ENCODE measurements at regions not wholly inside any gene's neighbourhood (a gene's known extent, or its start where the extent isn't known, plus 50 kb on each side); places are given as distances from the start of the nearest gene placed in this dataset.
"Not testable (repeated sequence)": the region's sequence is repeated elsewhere in the genome, so short reads cannot be mapped to it uniquely, and the experiment has no call there.

DNA sequence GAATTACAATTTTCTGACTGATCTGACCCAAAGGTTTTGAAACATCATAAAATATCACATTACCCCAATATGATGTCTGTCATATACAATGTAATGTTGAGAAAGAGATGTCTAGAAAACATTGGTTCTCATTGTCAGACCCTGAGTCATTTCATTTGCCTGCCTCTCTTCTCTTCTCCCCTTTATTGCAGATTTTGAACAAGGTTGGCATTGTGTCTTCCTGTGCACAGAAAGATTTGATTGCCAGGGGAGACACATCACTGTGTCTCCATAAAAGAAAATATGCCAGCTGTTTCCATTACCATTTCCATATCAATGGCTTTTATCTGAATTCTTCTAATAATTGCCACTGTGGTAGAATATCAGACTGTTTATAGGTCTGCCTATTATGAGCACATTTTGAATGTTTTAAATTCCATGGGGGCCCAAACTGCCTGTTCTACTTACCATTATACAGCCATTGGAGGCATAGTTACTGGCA, 65.6 kb downstream of the IFI44 start:
- DNase-seq, result no peak

- DNase-seq, result no peak
These were observed 66.6 kb downstream of the IFI44 start for GRCh38 chr1:78716186-78716585.

DNA sequence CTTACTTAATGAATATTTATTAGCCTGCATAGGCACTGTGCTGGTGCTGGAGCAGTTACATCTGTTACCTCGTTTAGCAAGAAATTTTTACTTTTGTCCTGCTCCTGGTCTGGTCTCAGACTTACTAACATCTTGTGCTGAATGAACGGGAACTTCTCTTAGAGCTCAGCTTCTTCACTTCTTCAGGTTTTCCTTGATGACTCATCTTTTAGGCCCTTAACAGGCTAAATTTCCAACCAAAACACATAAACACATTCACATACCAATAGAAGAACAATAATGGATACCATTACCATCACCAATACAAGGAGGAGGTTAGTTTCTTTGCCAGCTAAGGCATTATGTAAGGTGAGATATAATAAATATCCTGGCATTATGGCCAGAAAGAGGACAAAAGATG, 68.9 kb downstream of the IFI44 start:
- DNase-seq, result no peak

DNA sequence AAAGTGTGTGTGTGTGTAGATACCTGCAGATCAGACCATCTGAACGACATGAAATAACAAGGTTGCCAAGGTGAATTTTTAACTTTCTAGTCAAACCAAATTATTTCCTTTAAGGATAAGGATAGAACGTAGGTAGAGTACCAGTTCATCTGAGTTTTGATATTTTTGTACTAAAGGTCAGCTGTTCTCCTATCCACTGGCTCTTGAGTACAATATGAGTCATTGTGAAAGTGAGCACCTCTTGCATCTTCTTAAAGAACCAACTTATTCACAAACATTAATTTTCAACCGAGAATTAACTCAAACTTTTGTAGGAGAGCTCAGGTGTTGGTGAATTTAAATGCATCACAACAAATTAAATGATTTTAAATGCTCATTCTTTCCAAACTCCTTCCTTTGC, 71.5 kb downstream of the IFI44 start:
- no peak for DNase-seq

- DNase-seq, result no peak
These were observed 72.5 kb downstream of the IFI44 start for GRCh38 chr1:78722105-78722504.

- no peak for DNase-seq
These were observed 72.9 kb downstream of the IFI44 start for GRCh38 chr1:78722521-78722920.

- no peak for DNase-seq
These were observed 73.3 kb downstream of the IFI44 start for GRCh38 chr1:78722947-78723346.

GRCh38 chr1:78726686-78727085, 77.1 kb downstream of the IFI44 start:
- DNase-seq, result no peak

GRCh38 chr1:78728359-78728758, 78.7 kb downstream of the IFI44 start:
- no peak for DNase-seq

GRCh38 chr1:78730054-78730453, 80.4 kb downstream of the IFI44 start:
- DNase-seq, result no peak

- no peak for DNase-seq
These were observed 82.0 kb downstream of the IFI44 start for GRCh38 chr1:78731674-78732073.

- DNase-seq, result no peak
These were observed 87.6 kb downstream of the IFI44 start for GRCh38 chr1:78737241-78737640.

DNA sequence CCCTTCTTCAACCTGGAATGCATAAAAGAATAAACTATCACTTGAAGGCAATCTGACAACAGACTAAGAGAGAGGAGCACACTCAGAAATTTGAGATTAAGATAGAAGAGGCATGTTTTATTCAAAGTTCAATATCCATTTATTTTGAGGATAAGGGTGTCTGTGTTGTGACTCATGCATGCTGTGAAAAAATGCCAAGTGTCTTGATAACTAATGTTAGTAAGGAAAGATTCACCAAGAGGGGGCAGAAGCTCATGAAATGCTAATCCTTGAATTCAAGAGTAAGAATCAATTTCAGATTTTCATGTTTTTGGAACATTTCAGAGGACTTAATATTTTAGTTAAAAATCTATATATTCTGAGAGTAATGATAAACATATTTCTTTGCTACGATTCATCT, 94.0 kb downstream of the IFI44 start:
- DNase-seq, result no peak

GRCh38 chr1:78745111-78745510, 95.5 kb downstream of the IFI44 start:
- no peak for DNase-seq

DNA sequence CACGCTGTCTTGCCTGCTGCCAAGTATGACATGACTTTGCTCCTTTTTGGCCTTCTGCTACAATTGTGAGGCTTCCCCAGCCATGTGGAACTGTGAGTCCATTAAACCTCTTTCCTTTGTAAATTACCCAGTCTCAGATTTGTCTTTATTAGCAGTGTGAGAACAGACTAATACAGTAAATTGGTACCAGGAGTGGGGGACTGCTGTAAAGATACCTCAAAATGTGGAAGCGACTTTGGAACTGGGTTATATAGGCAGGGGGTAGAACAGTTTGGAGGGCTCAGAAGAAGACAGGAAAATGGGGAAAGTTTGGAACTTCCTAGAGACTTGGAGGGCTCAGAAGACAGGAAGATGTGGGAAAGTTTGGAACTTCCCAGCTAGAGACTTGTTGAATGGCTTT, 104.0 kb downstream of the IFI44 start:
- not testable (repeated sequence) for DNase-seq

DNA sequence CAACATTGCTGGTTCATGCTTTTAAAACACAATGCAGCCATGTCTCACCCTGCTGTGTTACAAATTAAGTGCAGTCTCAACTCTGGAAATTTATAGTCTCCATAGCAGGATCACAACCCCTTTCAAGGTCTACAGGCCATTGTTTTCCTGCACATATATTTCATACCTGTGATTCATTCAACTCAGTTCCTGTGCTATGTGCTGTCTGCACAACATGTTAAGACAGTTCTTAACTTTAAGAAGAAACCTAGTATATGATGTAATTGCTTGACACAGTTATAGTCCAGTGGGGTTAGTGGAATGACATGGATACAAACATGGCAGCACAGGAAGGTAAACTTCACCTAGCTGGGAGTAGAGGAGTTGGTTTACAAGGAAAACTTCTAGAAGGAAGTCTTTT, 106.4 kb downstream of the IFI44 start:
- DNase-seq, result no peak

DNA sequence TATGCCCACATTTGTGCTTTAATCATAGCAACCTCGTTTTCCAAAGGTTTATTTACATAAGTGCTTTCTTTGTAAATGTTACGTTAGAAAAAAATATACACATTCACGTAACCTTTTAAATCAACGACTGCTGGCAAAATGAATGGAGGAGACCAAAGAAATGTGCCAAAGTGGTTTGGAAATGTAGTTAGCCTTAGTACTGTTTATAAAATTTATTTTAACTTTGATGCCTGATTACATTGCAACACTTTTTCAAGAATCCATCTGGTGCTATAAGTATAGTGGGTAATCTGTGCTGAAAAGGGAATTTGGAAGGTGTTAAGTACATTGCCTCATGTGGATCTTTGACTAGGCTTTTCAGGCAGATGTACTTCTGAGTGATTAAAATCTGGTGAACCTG, 108.9 kb downstream of the IFI44 start:
- DNase-seq, result no peak

GRCh38 chr1:78759881-78760280, 110.2 kb downstream of the IFI44 start:
- DNase-seq, result no peak

- no peak for DNase-seq
These were observed 111.2 kb downstream of the IFI44 start for GRCh38 chr1:78760858-78761257.

DNA sequence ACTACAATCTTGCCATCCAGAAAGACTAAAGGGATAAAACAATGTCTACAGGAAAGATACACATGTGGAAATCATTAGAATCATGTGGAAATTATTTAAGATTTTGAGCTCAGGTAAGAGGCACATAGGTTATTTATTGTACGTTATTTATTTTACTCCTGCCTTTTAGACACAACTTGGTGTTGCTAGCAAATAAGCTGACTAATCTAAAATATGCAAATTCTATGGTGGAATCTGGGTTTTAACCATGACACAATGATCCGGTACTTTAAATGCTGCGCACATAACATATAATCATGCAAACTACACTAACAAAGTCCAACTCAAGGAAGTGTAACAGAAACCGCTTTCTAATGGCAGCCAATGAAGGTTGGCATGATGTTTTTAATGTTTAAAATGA, 112.5 kb downstream of the IFI44 start:
- no peak for DNase-seq

DNA sequence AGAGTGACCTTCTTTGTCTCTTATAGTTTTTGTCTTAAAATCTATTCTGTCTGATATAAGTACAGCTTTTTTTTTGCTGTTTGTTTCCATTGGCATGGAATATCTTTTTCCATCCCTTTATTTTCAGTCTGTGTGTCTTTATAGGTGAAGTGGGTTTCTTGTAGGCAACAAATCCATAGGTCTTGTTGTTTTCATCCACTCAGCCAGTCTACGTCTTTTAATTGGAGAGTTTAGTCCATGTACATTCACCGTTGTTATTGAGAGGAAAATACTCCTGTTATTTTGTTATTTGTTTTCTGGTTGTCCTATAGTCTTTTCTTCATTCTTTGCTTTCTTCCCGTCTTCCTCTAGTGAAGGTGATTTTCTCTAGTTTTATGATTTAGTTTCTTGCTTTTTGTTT, 115.9 kb downstream of the IFI44 start:
- no peak for DNase-seq

DNA sequence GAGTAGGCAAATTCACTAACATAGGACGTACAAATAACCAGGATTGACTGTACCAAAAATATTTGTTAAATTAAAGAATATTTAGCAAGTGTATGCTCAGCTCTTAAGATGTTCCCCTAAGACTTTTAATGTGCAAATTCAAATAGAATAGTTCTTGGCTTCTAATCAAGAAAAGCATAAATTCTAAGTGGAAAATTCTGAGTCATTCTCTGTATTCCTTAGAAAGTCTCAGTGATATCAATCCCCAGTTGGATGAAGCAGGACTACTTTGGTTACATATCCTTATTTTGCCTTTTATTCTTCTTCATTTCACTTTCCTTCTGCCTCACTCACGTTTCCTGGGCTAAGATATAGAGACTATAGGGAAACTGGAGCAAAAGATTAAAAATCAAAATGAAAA, 130.2 kb downstream of the IFI44 start:
- no peak for DNase-seq

- no peak for DNase-seq
These were observed 137.9 kb downstream of the IFI44 start for GRCh38 chr1:78787544-78787943.

GRCh38 chr1:78790174-78790573, 140.5 kb downstream of the IFI44 start:
- DNase-seq, result no peak

DNA sequence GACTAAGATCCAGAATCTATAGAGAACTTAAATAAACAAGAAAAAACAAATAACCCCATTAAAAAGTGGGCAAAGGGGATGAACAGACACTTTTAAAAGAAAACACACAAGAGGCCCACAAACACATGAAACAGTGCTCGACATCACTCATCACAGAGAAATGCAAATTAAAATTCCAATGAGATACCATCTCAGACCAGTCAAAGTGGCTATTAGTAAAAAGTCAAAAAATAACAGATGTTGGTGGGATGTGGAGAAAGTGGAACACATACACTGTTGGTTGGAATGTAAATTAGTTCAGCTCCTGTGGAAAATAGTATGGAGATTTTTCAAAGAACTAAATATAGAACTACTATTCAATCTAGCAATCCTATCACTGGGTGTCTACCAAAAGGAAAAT, 143.1 kb downstream of the IFI44 start:
- no peak for DNase-seq

Data from suppressor macrophage (primary cell).